GM13976 (cell line): ENCODE measurements at regions not wholly inside any gene's neighbourhood (a gene's known extent, or its start where the extent isn't known, plus 50 kb on each side); places are given as distances from the start of the nearest gene placed in this dataset.

Experiments used
- DNase-seq: peaks from one replicate; pipeline ENCODE4 v3.0.0; 2012; ENCODE audit warnings: low spot score
- CTCF ChIP-seq: IDR thresholded peaks from 2 replicates; pipeline ENCODE4 v1.5.1; 2012; ENCODE audit warnings: borderline replicate concordance, mild to moderate bottlenecking; ENCODE audit not compliant: insufficient read depth; ENCODE audit errors: extremely low read depth, missing control alignments, control extremely low read depth
- in situ Hi-C: fragments of 300-500 bp; cut with MboI; formaldehyde crosslinking; loops from one replicate; pipeline ENCODE4 v1.12.0; 2022; ENCODE audit warnings: low sequenced_read_pairs, mixed read lengths, inconsistent platforms; ENCODE audit not compliant: unreplicated experiment

GRCh38 chr10:47099474-47099873 lies 188.2 kb downstream of the PTPN20 start:
- DNase-seq = no peak
- in situ Hi-C loops = no loop called here

GRCh38 chr10:47101196-47101595 lies 190.0 kb downstream of the PTPN20 start:
- in situ Hi-C loops = no loop called here
- no peak for TF ChIP-seq CTCF
- no peak for DNase-seq

More at GRCh38 chr10:47099474-47099873, 188.2 kb downstream of the PTPN20 start:
- TF ChIP-seq CTCF = no peak

- DNase-seq = no peak
- in situ Hi-C loops = no loop called here
- TF ChIP-seq CTCF = no peak
Measured at GRCh38 chr10:47101807-47102206, 190.6 kb downstream of the PTPN20 start.

- TF ChIP-seq CTCF = no peak
- no peak for DNase-seq
- in situ Hi-C loops = no loop called here
Measured at GRCh38 chr10:47104151-47104605, 192.9 kb downstream of the PTPN20 start.

- in situ Hi-C loops = no loop called here
Measured at GRCh38 chr10:47104786-47105385, 193.7 kb downstream of the PTPN20 start.

GRCh38 chr10:47107007-47107747 lies 192.8 kb upstream of the GDF10 start:
- TF ChIP-seq CTCF = no peak
- no peak for DNase-seq
- in situ Hi-C loops = no loop called here

More at GRCh38 chr10:47104786-47105385, 193.7 kb downstream of the PTPN20 start:
- no peak for DNase-seq
- TF ChIP-seq CTCF = no peak
